Spleen (tissue), 11 donors: ENCODE measurements at regions not wholly inside any gene's neighbourhood (a gene's known extent, or its start where the extent isn't known, plus 50 kb on each side); places are given as distances from the start of the nearest gene placed in this dataset.

Experiments
- DNase-seq: peaks from one replicate; pipeline ENCODE4 v3.0.0-alpha.2; 2020
- H3K27ac ChIP-seq, 8 donors: fragments of 200-600 bp; sonication (generic) in 7 of 8; 1 replicate in 4 of 8; 2 replicates in 4 of 8; pipeline versions ENCODE4 v1.5.0 to v1.8.0; 2016 to 2021; ENCODE audit warnings: inconsistent platforms in 4 of 8, mild to moderate bottlenecking in 4 of 8, moderate library complexity in 1 of 8
- H3K27me3 ChIP-seq, 7 donors: fragments of 200-600 bp; sonication (generic) in 6 of 7; replicated peaks in 1 of 7; 1 replicate in 4 of 7; 2 replicates in 3 of 7; pipeline versions ENCODE4 v1.5.0 to v1.8.0; 2016 to 2021; ENCODE audit warnings: inconsistent platforms in 3 of 7, mild to moderate bottlenecking in 1 of 7
- H3K36me3 ChIP-seq, 6 donors: fragments of 200-600 bp; sonication (generic) in 5 of 6; 1 replicate in 4 of 6; 2 replicates in 2 of 6; pipeline versions ENCODE4 v1.5.0 to v1.8.0; 2016 to 2021; ENCODE audit warnings: inconsistent platforms in 2 of 6
- H3K4me1 ChIP-seq, 6 donors: fragments of 200-600 bp; sonication (generic) in 5 of 6; 1 replicate in 3 of 6; 2 replicates in 3 of 6; pipeline versions ENCODE4 v1.5.0 to v1.8.0; 2016 to 2021; ENCODE audit warnings: inconsistent platforms in 3 of 6
- H3K4me3 ChIP-seq, 8 donors: fragments of 200-600 bp; sonication (generic) in 7 of 8; 1 replicate in 4 of 8; 2 replicates in 4 of 8; pipeline versions ENCODE4 v1.5.0 to v1.8.0; 2016 to 2021; ENCODE audit warnings: inconsistent platforms in 4 of 8, mild to moderate bottlenecking in 4 of 8, moderate library complexity in 2 of 8
- H3K9me3 ChIP-seq, 8 donors: fragments of 200-600 bp; sonication (generic) in 7 of 8; 1 replicate in 4 of 8; 2 replicates in 4 of 8; pipeline versions ENCODE4 v1.5.0 to v1.8.0; 2016 to 2021; ENCODE audit warnings: inconsistent platforms in 4 of 8
- POLR2A ChIP-seq, 3 donors: fragments of 450-650 bp; IDR thresholded peaks; one replicate each; pipeline ENCODE4 v1.5.1; 2017; ENCODE audit warnings: antibody characterized with exemption in 3 of 3, mild to moderate bottlenecking in 1 of 3
- POLR2AphosphoS5 ChIP-seq, 3 donors: sonication (generic); formaldehyde crosslinking; IDR thresholded peaks; one replicate each; pipeline ENCODE4 v1.5.1; 2017; ENCODE audit warnings: antibody characterized with exemption in 3 of 3
- WGBS, 5 donors: extraction: QIAGEN DNeasy Blood & Tissue Kit in 3 of 5; methylation state at CpG; one replicate each; pipeline versions ENCODE4 v1.1.5 to v1.1.7; 2013 to 2018; 5-methylcytosine and 5-hydroxymethylcytosine counted together
- intact Hi-C: fragments of 100-400 bp; cut with DNase I; formaldehyde crosslinking; loops from one replicate; pipeline ENCODE4 v1.15.0; 2023; ENCODE audit warnings: low total_unique reads
- TF ChIP-seq, protein P1 (sequence below), 11 experiments: fragments of 200-600 bp in 7 of 11; fragments of 450-650 bp in 4 of 11; sonication (generic) in 4 of 11; IDR thresholded peaks in 8 of 11; conservative IDR thresholded peaks in 3 of 11; 1 replicate in 7 of 11; 2 replicates in 4 of 11; pipeline versions ENCODE4 v1.4.0 to v1.8.0; 2016 to 2021; ENCODE audit warnings: antibody characterized with exemption in 11 of 11, inconsistent platforms in 4 of 11, mild to moderate bottlenecking in 1 of 11
- donor health status: healthy with polysubstance abuse.
- donor health status: DM: no; HTN: no; CAD: no; lungs with moderate emphysema.
- donor health status: DM: no; HTN: no; CAD: no.
- donor health status: Bipolar disorder and iron deficiency.
- donor health status: healthy.
- donor health status: DM: no; HTN: no; CAD: no.
- donor health status: DM: yes; HTN: yes; CAD: no.

GRCh38 chr2:147342329-147342728 lies 502.5 kb upstream of the ACVR2A start:
- Histone ChIP-seq H3K27me3 (no peaks in the 10 kb centered on the region), H3K36me3 (no peaks in the 10 kb centered on the region), H3K27ac (no peak overlapping the region), H3K4me3 (no peak overlapping the region), H3K4me1 (no peaks in the 10 kb centered on the region), H3K9me3 (peaks cover 0 to 18% (median 13%) of the 10 kb centered on the region in 8 donors)
- TF ChIP-seq, protein P1, sequence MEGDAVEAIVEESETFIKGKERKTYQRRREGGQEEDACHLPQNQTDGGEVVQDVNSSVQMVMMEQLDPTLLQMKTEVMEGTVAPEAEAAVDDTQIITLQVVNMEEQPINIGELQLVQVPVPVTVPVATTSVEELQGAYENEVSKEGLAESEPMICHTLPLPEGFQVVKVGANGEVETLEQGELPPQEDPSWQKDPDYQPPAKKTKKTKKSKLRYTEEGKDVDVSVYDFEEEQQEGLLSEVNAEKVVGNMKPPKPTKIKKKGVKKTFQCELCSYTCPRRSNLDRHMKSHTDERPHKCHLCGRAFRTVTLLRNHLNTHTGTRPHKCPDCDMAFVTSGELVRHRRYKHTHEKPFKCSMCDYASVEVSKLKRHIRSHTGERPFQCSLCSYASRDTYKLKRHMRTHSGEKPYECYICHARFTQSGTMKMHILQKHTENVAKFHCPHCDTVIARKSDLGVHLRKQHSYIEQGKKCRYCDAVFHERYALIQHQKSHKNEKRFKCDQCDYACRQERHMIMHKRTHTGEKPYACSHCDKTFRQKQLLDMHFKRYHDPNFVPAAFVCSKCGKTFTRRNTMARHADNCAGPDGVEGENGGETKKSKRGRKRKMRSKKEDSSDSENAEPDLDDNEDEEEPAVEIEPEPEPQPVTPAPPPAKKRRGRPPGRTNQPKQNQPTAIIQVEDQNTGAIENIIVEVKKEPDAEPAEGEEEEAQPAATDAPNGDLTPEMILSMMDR (IDR thresholded peaks at IDR 0.05 in 8 of 11, conservative IDR thresholded peaks at IDR 0.05 in 3 of 11), result no peak
- TF ChIP-seq POLR2AphosphoS5 (IDR thresholded peaks at IDR 0.05) (no peak), POLR2A (IDR thresholded peaks at IDR 0.05) (no peak)
- DNase-seq, result no peak
- WGBS, 5 donors, result 81 to 93% (median 88%) methylated on average over 1 of the region's 1 CpG
- intact Hi-C loops, result no loop called here

DNA sequence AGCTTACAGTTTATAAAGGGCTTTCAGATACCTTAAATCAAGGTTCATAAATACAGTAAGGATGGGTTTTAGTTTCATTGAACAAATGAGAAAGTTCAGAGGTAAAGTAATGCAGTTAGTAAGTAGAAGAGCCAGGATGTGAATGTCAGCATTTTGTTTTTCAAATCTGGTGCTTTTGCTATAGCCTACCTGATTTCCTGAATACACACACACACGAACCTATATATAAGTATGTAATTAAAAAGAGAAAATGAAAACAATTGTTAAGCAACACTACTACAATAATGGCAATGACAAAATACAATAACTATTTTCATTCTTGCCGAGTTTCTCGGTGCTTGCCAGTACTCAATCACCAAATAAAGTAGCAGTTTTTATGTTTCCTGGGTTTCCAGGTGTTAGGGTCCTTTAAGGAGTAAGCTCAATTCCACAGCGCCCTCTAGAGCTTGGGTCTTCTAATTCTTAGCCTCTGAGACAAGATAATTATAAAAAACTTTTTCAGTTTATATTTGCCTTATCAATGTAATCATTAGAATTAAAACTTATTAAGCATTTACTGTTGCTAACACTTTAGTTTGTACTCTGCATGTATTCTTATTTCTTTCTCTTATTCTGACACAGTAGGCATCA lies 512.9 kb upstream of the ACVR2A start:
- 41 to 63% (median 56%) methylated on average over 4 of the region's 4 CpGs for WGBS, 5 donors

DNA sequence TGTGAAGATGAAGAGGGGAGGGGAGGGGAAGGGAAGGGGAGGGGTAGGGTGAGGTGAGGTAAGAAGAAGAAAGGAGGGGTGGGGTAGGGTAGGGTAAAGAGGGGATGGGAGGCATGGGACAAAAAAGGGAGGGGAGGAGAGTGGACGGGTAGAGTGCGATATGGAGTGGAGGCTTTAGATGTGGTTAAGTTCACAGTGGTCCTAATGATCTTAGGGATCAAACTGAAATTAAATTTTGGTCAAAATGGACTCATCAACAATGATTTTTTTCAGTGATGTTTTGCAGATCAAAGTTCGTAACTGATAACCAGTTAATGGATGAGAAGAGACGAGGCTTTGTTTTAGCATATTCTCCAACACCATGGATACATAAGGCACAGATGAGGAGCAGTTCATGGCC lies 513.9 kb upstream of the ACVR2A start:
- no peaks in the 10 kb centered on the region for H3K36me3 ChIP-seq
- no peaks in the 10 kb centered on the region for H3K9me3 ChIP-seq
- TF ChIP-seq, protein P1 (IDR thresholded peaks at IDR 0.05 in 8 of 11, conservative IDR thresholded peaks at IDR 0.05 in 3 of 11), result no peak
- TF ChIP-seq POLR2A (IDR thresholded peaks at IDR 0.05) (no peak), POLR2AphosphoS5 (IDR thresholded peaks at IDR 0.05) (no peak)
- H3K27me3 ChIP-seq, result no peaks in the 10 kb centered on the region
- WGBS, 5 donors, result 86 to 92% (median 91%) methylated on average over 4 of the region's 4 CpGs
- no peak overlapping the region for H3K27ac ChIP-seq
- H3K4me3 ChIP-seq, result no peak overlapping the region
- intact Hi-C loops, result no loop called here
- H3K4me1 ChIP-seq, result peaks cover 0 to 10% (median 0%) of the 10 kb centered on the region in 6 donors
- no peak for DNase-seq

More for the DNA sequence above, 512.9 kb upstream of the ACVR2A start:
- intact Hi-C loops, result no loop called here
- no peak for DNase-seq
- no peak overlapping the region for H3K27ac ChIP-seq
- H3K9me3 ChIP-seq, result no peaks in the 10 kb centered on the region
- H3K27me3 ChIP-seq, result no peaks in the 10 kb centered on the region
- H3K36me3 ChIP-seq, result no peaks in the 10 kb centered on the region
- TF ChIP-seq, protein P1 (IDR thresholded peaks at IDR 0.05 in 8 of 11, conservative IDR thresholded peaks at IDR 0.05 in 3 of 11), result peak in 4 of 11 experiments; percentile 6 to 24 (median 16)
- TF ChIP-seq POLR2AphosphoS5 (IDR thresholded peaks at IDR 0.05), result no peak
- TF ChIP-seq POLR2A (IDR thresholded peaks at IDR 0.05), result no peak
- H3K4me1 ChIP-seq, result peaks cover 0 to 10% (median 0%) of the 10 kb centered on the region in 6 donors
- no peak overlapping the region for H3K4me3 ChIP-seq

DNA sequence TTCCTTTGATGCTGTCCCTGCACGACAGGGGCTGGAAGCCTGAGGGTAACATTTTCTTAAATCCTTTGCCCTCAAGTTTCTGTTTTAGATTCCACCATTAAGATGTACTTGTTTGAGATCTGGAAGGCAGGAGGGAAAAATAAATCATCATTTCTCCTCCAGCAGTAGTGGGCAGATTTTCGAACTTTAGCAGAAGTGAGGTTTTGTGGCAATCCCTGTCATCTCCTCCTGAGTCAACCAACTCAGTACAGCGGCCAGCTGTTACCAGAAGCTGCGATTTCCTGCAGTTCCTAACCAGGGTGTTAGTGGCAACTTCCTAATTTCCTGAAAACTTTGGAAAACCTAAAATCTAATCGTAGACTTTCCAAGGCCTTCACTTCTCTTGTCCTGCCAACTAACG lies 517.2 kb upstream of the ACVR2A start:
- H3K9me3 ChIP-seq, result no peaks in the 10 kb centered on the region
- H3K4me1 ChIP-seq, result peaks cover 0 to 10% (median 0%) of the 10 kb centered on the region in 6 donors
- intact Hi-C loops, result no loop called here
- no peaks in the 10 kb centered on the region for H3K27me3 ChIP-seq
- TF ChIP-seq, protein P1 (IDR thresholded peaks at IDR 0.05 in 8 of 11, conservative IDR thresholded peaks at IDR 0.05 in 3 of 11), result no peak
- TF ChIP-seq POLR2AphosphoS5 (IDR thresholded peaks at IDR 0.05), result no peak
- no peak for TF ChIP-seq POLR2A (IDR thresholded peaks at IDR 0.05)
- H3K27ac ChIP-seq, result peak overlapping the region in 5 of 8 donors; percentile 0 to 44 (median 20)
- H3K36me3 ChIP-seq, result no peaks in the 10 kb centered on the region
- H3K4me3 ChIP-seq, result no peak overlapping the region
- DNase-seq, result no peak
- 5 to 12% (median 8%) methylated on average over 6 of the region's 6 CpGs for WGBS, 5 donors
